ENCODE measurements at regions not wholly inside any gene's neighbourhood (a gene's known extent, or its start where the extent isn't known, plus 50 kb on each side); places are given as distances from the start of the nearest gene placed in this dataset.

DNA sequence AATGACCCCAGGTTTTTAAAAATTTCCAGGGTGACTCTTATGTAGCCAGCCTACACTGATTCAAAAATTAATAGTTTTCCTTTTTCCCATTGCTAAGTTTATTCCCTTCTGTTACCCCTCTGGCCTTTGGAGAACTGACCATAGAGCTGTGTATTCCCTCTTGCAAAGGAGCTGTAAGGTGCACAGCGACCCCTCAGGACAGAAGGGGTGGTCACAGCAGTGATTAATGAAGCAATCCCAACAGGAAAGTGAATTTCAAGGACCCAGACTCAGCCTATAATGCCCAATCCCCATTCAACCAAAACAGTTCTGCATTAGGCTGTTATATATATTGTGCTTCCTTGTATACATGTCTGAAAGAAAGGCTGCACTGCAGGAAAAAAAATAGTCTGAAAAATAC is 147.1 kb downstream of the WT1 start:
- no peak for DNase-seq (ENCODE audit: low read depth in 1 of 2, low spot score in 1 of 2)
- H3K4me3 ChIP-seq (replicated peaks; ENCODE audit: insufficient read depth, low read length): no peak overlapping the region
- H3K27ac ChIP-seq (replicated peaks): no peak overlapping the region
- TF ChIP-seq SPI1 (IDR thresholded peaks at IDR 0.05; ENCODE audit: borderline replicate concordance, low read depth) (no peak), POLR2AphosphoS5 (IDR thresholded peaks at IDR 0.05; ENCODE audit: low read depth) (no peak), GABPA (IDR thresholded peaks at IDR 0.05; ENCODE audit: low read depth) (no peak)
- TF ChIP-seq, protein P1, sequence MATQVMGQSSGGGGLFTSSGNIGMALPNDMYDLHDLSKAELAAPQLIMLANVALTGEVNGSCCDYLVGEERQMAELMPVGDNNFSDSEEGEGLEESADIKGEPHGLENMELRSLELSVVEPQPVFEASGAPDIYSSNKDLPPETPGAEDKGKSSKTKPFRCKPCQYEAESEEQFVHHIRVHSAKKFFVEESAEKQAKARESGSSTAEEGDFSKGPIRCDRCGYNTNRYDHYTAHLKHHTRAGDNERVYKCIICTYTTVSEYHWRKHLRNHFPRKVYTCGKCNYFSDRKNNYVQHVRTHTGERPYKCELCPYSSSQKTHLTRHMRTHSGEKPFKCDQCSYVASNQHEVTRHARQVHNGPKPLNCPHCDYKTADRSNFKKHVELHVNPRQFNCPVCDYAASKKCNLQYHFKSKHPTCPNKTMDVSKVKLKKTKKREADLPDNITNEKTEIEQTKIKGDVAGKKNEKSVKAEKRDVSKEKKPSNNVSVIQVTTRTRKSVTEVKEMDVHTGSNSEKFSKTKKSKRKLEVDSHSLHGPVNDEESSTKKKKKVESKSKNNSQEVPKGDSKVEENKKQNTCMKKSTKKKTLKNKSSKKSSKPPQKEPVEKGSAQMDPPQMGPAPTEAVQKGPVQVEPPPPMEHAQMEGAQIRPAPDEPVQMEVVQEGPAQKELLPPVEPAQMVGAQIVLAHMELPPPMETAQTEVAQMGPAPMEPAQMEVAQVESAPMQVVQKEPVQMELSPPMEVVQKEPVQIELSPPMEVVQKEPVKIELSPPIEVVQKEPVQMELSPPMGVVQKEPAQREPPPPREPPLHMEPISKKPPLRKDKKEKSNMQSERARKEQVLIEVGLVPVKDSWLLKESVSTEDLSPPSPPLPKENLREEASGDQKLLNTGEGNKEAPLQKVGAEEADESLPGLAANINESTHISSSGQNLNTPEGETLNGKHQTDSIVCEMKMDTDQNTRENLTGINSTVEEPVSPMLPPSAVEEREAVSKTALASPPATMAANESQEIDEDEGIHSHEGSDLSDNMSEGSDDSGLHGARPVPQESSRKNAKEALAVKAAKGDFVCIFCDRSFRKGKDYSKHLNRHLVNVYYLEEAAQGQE (IDR thresholded peaks at IDR 0.05; ENCODE audit: insufficient replicate concordance, low read depth): no peak
- TF ChIP-seq, protein P2, sequence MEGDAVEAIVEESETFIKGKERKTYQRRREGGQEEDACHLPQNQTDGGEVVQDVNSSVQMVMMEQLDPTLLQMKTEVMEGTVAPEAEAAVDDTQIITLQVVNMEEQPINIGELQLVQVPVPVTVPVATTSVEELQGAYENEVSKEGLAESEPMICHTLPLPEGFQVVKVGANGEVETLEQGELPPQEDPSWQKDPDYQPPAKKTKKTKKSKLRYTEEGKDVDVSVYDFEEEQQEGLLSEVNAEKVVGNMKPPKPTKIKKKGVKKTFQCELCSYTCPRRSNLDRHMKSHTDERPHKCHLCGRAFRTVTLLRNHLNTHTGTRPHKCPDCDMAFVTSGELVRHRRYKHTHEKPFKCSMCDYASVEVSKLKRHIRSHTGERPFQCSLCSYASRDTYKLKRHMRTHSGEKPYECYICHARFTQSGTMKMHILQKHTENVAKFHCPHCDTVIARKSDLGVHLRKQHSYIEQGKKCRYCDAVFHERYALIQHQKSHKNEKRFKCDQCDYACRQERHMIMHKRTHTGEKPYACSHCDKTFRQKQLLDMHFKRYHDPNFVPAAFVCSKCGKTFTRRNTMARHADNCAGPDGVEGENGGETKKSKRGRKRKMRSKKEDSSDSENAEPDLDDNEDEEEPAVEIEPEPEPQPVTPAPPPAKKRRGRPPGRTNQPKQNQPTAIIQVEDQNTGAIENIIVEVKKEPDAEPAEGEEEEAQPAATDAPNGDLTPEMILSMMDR (IDR thresholded peaks at IDR 0.05; ENCODE audit: insufficient read depth, low read length): no peak
- H3K27me3 ChIP-seq (ENCODE audit: insufficient read depth, poor library complexity, severe bottlenecking): no peaks in the 10 kb centered on the region

DNA sequence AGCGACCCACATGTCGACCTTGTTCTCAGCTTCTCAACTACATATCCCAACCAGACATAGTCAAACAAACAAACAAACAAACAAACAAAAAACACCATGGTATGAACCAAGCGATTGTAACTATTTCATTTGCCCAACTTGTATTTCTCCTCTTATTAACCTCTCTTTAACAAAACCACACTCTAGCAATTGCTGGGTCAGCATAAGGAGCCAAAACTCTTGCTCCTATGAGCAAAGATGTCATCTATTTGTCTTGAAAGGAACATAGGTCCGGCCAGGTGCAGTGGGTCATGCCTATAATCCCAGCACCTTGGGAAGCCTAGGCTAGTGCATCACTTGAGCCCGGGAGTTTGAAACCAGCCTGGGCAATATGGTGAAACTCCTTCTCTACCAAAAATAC is 145.6 kb downstream of the WT1 start:
- TF ChIP-seq GABPA (IDR thresholded peaks at IDR 0.05; ENCODE audit: low read depth) (no peak), POLR2AphosphoS5 (IDR thresholded peaks at IDR 0.05; ENCODE audit: low read depth) (no peak), SPI1 (IDR thresholded peaks at IDR 0.05; ENCODE audit: borderline replicate concordance, low read depth) (no peak)
- TF ChIP-seq, protein P2 (IDR thresholded peaks at IDR 0.05; ENCODE audit: insufficient read depth, low read length): no peak
- TF ChIP-seq, protein P1 (IDR thresholded peaks at IDR 0.05; ENCODE audit: insufficient replicate concordance, low read depth): no peak
- no peak overlapping the region for H3K4me3 ChIP-seq (replicated peaks; ENCODE audit: insufficient read depth, low read length)

DNA sequence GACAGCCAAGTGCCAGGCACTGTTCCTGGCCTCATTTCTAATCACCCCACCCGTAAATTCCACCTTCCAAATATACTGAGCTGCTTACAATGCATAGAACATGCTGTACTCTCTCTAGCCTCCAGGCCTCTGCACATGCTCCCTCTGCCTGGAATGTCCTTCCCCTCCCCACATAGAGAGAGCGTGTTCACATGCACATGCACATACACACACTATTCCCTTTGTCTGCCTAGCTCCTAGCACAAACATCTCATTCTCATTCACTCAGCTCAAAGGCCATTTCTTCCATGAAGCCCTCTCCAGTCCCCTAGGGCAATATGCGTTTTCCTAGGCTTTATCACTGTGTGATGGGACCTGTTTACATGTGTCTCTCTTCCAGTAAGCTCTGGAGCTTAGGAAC is 144.6 kb downstream of the WT1 start:
- Histone ChIP-seq H3K27me3 (ENCODE audit: insufficient read depth, poor library complexity, severe bottlenecking) (peaks cover 6% of the 10 kb centered on the region), H3K27ac (replicated peaks) (no peak overlapping the region), H3K4me3 (replicated peaks; ENCODE audit: insufficient read depth, low read length) (no peak overlapping the region)
- no peak for DNase-seq (ENCODE audit: low read depth in 1 of 2, low spot score in 1 of 2)
- TF ChIP-seq GABPA (IDR thresholded peaks at IDR 0.05; ENCODE audit: low read depth) (no peak), POLR2AphosphoS5 (IDR thresholded peaks at IDR 0.05; ENCODE audit: low read depth) (no peak), SPI1 (IDR thresholded peaks at IDR 0.05; ENCODE audit: borderline replicate concordance, low read depth) (no peak)
- TF ChIP-seq, protein P1 (IDR thresholded peaks at IDR 0.05; ENCODE audit: insufficient replicate concordance, low read depth): no peak
- TF ChIP-seq, protein P2 (IDR thresholded peaks at IDR 0.05; ENCODE audit: insufficient read depth, low read length): no peak

More for the DNA sequence above, 145.6 kb downstream of the WT1 start:
- Histone ChIP-seq H3K27ac (replicated peaks) (no peak overlapping the region), H3K27me3 (ENCODE audit: insufficient read depth, poor library complexity, severe bottlenecking) (peaks cover 5% of the 10 kb centered on the region)
- DNase-seq (ENCODE audit: low read depth in 1 of 2, low spot score in 1 of 2): no peak
